ENCODE measurements at regions not wholly inside any gene's neighbourhood (a gene's known extent, or its start where the extent isn't known, plus 50 kb on each side); places are given as distances from the start of the nearest gene placed in this dataset.

GRCh38 chr4:11271263-11271662, 157.4 kb downstream of the HS3ST1 start:
- TF ChIP-seq ZNF274 (IDR thresholded peaks at IDR 0.05; ENCODE audit: low read depth, low read length) (no peak), SUZ12 (IDR thresholded peaks at IDR 0.05; ENCODE audit: extremely low read depth, insufficient read depth, insufficient read length) (no peak), YY1 (IDR thresholded peaks at IDR 0.05; ENCODE audit: insufficient read depth, insufficient read length) (no peak)

Data from NT2/D1 (cell line).